K562 (cell line): ENCODE measurements at regions not wholly inside any gene's neighbourhood (a gene's known extent, or its start where the extent isn't known, plus 50 kb on each side); places are given as distances from the start of the nearest gene placed in this dataset.

Source experiments
- HLTF ChIP-seq: fragments of 450-650 bp; IDR thresholded peaks from 2 replicates; pipeline ENCODE4 v1.6.1; 2016
- NFATC3 ChIP-seq: fragments of 450-650 bp; IDR thresholded peaks from 2 replicates; pipeline ENCODE4 v1.6.1; 2017; ENCODE audit warnings: mild to moderate bottlenecking
- PATZ1 ChIP-seq: fragments of 250-450 bp; sonication (Bioruptor Pico); IDR thresholded peaks from 2 replicates; pipeline ENCODE4 v1.5.0; 2020; ENCODE audit warnings: mild to moderate bottlenecking, borderline replicate concordance
- PCBP2 ChIP-seq: fragments of 200-400 bp; formaldehyde crosslinking; IDR thresholded peaks from 2 replicates; pipeline ENCODE4 v1.6.1; 2018; ENCODE audit warnings: low read length, low read depth, mild to moderate bottlenecking, moderate library complexity; ENCODE audit not compliant: poor library complexity, severe bottlenecking
- PTRF ChIP-seq: fragments of 450-650 bp; IDR thresholded peaks from 2 replicates; pipeline ENCODE4 v1.6.1; 2016; ENCODE audit warnings: mild to moderate bottlenecking, missing genetic modification characterization, missing compliant biosample characterization
- REST ChIP-seq, 2 experiments: fragments of 450-650 bp; formaldehyde crosslinking in 1 of 2; IDR thresholded peaks; 2 replicates each; pipeline versions ENCODE4 v1.4.0 to v1.6.1; 2014 to 2020; ENCODE audit warnings: mild to moderate bottlenecking in 2 of 2, borderline replicate concordance in 1 of 2, low read depth in 1 of 2
- RFX1 ChIP-seq: fragments of 450-650 bp; IDR thresholded peaks from 2 replicates; pipeline ENCODE4 v1.6.1; 2016; ENCODE audit warnings: mild to moderate bottlenecking, moderate library complexity
- SMARCB1 ChIP-seq: IDR thresholded peaks from 2 replicates; pipeline ENCODE4 v1.6.1; 2011; ENCODE audit warnings: improper control_type of control experiment, low read depth; ENCODE audit not compliant: insufficient read length
- ZNF146 ChIP-seq: IDR thresholded peaks from one replicate; pipeline ENCODE4 v1.6.1; 2018; ENCODE audit warnings: missing compliant biosample characterization; ENCODE audit not compliant: unreplicated experiment

- TF ChIP-seq REST (IDR thresholded peaks at IDR 0.05; ENCODE audit: borderline replicate concordance), result no peak
- TF ChIP-seq REST (CRISPR knock-in tag; IDR thresholded peaks at IDR 0.05; ENCODE audit: low read depth), result no peak
- TF ChIP-seq PCBP2, result no peak
- no peak for TF ChIP-seq NFATC3
- TF ChIP-seq RFX1, result no peak
- TF ChIP-seq ZNF146 (CRISPR knock-in tag), result no peak
- TF ChIP-seq PATZ1 (CRISPR knock-in tag), result no peak
- TF ChIP-seq PTRF (tag), result no peak
- no peak for TF ChIP-seq SMARCB1
- no peak for TF ChIP-seq HLTF
Observed at GRCh38 chr22:49024775-49025440, 802.8 kb downstream of the BRD1 start (continued).
